Brain microvascular endothelial cell (primary cell): ENCODE measurements at regions not wholly inside any gene's neighbourhood (a gene's known extent, or its start where the extent isn't known, plus 50 kb on each side); places are given as distances from the start of the nearest gene placed in this dataset.
"Not testable (repeated sequence)": the region's sequence is repeated elsewhere in the genome, so short reads cannot be mapped to it uniquely, and the experiment has no call there.

ENCODE experiments used
- DNase-seq: peaks from one replicate; pipeline ENCODE4 v3.0.0-alpha.2; 2020
- H3K27ac ChIP-seq: fragments of 250-450 bp; sonication (Bioruptor Pico); 2 replicates; pipeline ENCODE4 v1.5.1; 2020; ENCODE audit warnings: mild to moderate bottlenecking, moderate library complexity
- H3K27me3 ChIP-seq: fragments of 250-450 bp; sonication (Bioruptor Pico); replicated peaks from 2 replicates; pipeline ENCODE4 v1.5.1; 2020; ENCODE audit warnings: mild to moderate bottlenecking
- H3K36me3 ChIP-seq: fragments of 250-450 bp; sonication (Bioruptor Pico); replicated peaks from 2 replicates; pipeline ENCODE4 v1.5.1; 2020; ENCODE audit warnings: mild to moderate bottlenecking
- H3K4me3 ChIP-seq: 2 replicates; pipeline ENCODE4 v1.5.1; 2011; ENCODE audit warnings: low read depth, mild to moderate bottlenecking, control low read depth, low read length, moderate library complexity
- in situ Hi-C: cut with HindIII; loops from 2 replicates; pipeline ENCODE4 v1.10.0; 2017; ENCODE audit warnings: low sequenced_read_pairs, low pct_ligation_motif_present
- TF ChIP-seq, protein P1 (sequence below): IDR thresholded peaks from 2 replicates; pipeline ENCODE4 v1.5.1; 2011; ENCODE audit warnings: low read depth, mild to moderate bottlenecking, moderate library complexity, low read length, control low read depth, inconsistent platforms; ENCODE audit errors: missing control alignments

DNA sequence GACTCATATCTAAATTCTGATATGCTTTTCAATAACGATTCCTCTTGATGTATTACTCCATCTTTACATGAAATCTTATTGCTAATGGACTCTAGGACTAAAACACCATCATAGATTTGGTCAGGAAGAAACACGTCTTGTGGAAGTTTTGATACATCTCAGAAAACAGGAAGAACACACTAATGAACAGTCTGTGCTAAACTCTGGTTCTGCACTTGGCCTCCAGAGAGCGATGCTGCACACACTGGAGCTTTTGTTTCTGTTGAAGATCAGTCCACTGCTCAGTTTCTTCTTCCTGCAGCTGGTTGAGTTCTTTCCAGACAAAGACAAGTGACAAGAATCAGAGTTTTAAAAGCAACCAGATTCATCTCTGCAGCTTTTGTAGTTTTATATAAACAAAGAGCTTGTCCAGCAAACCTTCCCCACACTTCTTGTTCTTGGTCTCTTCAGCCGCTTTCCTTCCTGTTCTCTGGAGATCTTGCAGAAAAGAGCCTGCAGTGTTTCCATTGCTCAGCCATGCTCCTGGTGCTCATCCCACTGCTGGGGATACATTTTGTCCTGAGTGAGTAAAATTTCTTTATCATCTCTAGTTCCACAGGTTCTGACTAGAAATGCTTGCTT lies 229.1 kb upstream of the OR4E1 start:
- in situ Hi-C loops = no loop called here

DNA sequence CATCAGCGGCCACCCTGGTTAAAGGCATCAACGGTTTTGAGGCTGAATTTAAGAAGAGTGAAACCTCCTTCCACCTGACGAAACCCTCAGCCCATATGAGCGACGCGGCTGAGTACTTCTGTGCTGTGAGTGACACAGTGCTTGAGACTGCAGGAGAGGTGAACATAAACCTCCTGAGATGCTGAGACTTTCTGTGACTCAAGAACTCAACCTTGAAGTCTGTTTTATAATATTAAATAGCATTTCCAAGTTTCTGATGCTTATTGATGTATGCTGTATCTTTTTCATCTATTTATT lies 221.2 kb upstream of the OR4E1 start:
- H3K4me3 ChIP-seq, H3K36me3 ChIP-seq, H3K27me3 ChIP-seq, DNase-seq, in situ Hi-C loops, H3K27ac ChIP-seq: not testable (repeated sequence)

More for the DNA sequence above, 229.1 kb upstream of the OR4E1 start:
- DNase-seq = no peak
- Histone ChIP-seq H3K4me3 (no peak overlapping the region), H3K36me3 (no peaks in the 10 kb centered on the region), H3K27me3 (no peaks in the 10 kb centered on the region), H3K27ac (no peak overlapping the region)
- TF ChIP-seq, protein P1, sequence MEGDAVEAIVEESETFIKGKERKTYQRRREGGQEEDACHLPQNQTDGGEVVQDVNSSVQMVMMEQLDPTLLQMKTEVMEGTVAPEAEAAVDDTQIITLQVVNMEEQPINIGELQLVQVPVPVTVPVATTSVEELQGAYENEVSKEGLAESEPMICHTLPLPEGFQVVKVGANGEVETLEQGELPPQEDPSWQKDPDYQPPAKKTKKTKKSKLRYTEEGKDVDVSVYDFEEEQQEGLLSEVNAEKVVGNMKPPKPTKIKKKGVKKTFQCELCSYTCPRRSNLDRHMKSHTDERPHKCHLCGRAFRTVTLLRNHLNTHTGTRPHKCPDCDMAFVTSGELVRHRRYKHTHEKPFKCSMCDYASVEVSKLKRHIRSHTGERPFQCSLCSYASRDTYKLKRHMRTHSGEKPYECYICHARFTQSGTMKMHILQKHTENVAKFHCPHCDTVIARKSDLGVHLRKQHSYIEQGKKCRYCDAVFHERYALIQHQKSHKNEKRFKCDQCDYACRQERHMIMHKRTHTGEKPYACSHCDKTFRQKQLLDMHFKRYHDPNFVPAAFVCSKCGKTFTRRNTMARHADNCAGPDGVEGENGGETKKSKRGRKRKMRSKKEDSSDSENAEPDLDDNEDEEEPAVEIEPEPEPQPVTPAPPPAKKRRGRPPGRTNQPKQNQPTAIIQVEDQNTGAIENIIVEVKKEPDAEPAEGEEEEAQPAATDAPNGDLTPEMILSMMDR = peak; percentile 5

DNA sequence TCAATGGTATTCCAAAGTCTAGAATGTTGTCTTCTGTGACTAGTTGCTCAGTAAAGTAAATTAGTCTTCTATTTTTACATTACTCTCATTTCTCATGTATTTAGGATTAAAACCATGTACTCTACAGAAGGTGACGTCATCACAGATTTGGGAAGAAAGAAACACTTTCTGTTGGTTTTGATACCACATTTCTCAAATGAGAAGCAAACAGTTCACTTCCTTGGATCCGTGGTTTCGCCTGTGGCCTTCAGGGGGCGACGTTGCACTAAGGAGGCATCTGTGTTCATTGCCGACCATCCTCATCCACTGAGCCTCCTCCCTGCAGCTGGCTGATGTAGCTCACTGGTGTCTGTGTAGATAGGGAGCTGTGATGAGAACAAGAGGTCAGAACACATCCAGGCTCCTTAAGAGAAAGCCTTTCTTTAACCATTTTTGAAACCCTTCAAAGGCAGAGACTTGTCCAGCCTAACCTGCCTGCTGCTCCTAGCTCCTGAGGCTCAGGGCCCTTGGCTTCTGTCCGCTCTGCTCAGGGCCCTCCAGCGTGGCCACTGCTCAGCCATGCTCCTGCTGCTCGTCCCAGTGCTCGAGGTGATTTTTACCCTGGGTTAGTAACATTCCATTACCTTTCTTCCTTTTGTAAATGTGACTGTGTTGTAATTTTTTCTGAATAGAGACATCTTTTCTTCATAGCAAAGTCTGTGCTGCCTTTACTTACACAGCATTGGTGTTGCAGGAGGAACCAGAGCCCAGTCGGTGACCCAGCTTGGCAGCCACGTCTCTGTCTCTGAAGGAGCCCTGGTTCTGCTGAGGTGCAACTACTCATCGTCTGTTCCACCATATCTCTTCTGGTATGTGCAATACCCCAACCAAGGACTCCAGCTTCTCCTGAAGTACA lies 220.6 kb upstream of the OR4E1 start:
- Histone ChIP-seq H3K4me3 (no peak overlapping the region), H3K36me3 (no peaks in the 10 kb centered on the region), H3K27ac (no peak overlapping the region), H3K27me3 (no peaks in the 10 kb centered on the region)
- TF ChIP-seq, protein P1 = peak; percentile 61
- DNase-seq = no peak
- in situ Hi-C loops = no loop called here

DNA sequence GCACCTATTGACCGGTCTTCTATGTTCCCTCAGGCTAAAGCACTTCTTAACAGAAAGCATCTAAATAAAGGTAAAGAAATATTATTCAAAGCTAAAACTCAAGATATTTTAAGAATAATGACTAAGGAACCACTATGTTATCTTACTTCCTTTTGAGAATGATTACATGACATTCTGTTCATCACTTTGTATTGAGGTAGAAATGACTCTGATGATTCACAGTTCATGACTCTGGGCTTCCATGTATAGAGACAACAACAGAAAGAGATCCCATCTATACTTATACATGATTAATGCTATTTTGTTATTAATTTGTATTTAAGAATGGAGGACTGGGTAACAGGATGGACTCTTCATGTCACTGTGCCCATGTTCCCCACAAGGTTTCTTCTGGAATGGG lies 218.3 kb upstream of the OR4E1 start:
- DNase-seq = no peak
- H3K27ac ChIP-seq = no peak overlapping the region
- no peak overlapping the region for H3K4me3 ChIP-seq
- TF ChIP-seq, protein P1 = no peak
- in situ Hi-C loops = no loop called here
- H3K36me3 ChIP-seq = no peaks in the 10 kb centered on the region
- no peaks in the 10 kb centered on the region for H3K27me3 ChIP-seq

DNA sequence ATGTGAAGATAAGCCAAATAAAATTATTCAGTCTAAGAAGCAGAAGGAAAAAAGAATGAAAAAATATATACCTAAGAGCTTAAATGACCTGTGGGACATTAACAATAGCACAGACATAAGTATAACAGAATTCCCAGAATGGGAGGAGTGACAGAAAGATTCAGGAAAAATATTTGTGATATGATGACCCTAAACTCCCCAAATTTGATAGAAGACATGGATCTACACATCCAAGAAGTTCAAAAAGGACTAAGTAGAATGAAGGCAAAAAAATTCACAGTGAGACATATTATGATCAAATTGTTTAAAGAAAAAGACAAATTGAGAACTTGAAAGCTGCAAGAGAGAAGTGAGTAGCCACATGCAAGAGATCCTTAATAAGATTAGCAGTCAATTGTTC lies 211.4 kb upstream of the OR4E1 start:
- in situ Hi-C loops = no loop called here
- TF ChIP-seq, protein P1 = no peak
- H3K27me3 ChIP-seq = no peaks in the 10 kb centered on the region
- no peak overlapping the region for H3K4me3 ChIP-seq
- DNase-seq = no peak
- H3K36me3 ChIP-seq = no peaks in the 10 kb centered on the region
- no peak overlapping the region for H3K27ac ChIP-seq

DNA sequence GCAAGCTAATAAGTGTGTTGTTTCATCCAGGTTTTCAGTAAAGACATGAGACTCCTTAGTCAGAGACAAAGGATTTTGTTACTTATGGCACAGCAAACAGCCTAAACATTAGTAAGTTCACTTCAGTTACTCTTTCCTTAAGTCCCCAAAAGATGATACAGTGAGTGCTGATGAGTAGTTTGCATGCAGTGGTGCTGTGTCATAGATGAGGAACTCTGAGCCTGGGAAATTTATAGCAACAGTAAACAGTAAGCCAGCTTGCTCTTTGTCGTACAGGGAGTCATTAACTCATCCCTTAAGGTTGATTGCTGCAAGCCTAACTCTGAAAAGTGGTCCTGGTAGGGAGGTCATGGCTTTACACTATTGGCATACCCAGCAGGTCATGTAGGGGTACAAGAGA lies 208.6 kb upstream of the OR4E1 start:
- peak; percentile 37 for DNase-seq
- Histone ChIP-seq H3K36me3 (no peaks in the 10 kb centered on the region), H3K27ac (no peak overlapping the region), H3K27me3 (no peaks in the 10 kb centered on the region), H3K4me3 (no peak overlapping the region)
- in situ Hi-C loops = no loop called here
- TF ChIP-seq, protein P1 = no peak
